Bone marrow (tissue), 2 donors: ENCODE measurements at regions not wholly inside any gene's neighbourhood (a gene's known extent, or its start where the extent isn't known, plus 50 kb on each side); places are given as distances from the start of the nearest gene placed in this dataset.

Source experiments
- DNase-seq, 2 donors: peaks; one replicate each; lab custom pipeline; 2025; lab: John Stamatoyannopoulos, UW

DNA sequence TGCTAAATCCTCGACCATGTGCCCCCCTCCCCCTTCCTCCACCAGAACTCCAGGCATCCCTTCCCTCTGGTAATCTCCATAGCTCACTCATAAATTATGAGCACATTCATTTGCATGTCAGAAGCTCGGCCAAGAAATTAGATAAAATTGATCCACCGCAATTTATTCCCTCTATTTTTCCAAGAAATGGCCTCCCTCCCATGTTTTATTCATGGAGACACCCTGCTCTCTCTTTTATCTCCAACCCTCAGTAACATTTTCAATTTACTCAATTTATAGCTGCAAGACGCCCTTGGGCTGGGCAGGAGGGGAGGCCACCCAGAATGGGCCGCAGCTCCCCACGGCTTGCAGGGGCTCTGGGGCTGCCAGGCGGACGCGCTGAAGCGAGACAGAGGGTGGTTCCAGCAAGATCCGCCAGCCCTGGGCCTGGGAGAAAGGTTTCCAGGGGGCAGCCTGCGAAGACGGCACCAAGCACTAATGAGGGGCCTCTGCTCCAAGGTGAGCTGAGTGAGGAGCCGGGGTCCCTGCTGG lies 54.7 kb upstream of the ZNF423 start:
- no peak for DNase-seq

DNA sequence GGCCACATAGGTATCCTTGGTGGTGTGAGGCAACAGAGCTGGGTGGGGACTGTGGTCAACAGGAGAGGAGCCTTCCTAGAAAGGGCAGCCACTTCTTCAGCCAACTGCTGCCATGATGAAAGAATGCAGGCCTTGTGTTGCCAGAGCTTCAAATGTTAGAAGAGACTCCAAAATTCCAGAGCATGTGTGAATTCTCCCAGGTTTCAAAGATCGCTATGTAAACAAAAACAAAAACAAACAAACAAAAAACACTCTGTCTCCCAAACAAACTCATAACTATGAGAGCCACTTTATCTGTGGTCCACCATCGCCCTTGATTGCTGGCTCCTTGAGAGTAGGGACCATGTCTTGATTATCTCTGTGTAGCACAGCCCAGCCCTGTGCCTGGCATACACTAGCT lies 55.5 kb upstream of the ZNF423 start:
- DNase-seq: no peak

DNA sequence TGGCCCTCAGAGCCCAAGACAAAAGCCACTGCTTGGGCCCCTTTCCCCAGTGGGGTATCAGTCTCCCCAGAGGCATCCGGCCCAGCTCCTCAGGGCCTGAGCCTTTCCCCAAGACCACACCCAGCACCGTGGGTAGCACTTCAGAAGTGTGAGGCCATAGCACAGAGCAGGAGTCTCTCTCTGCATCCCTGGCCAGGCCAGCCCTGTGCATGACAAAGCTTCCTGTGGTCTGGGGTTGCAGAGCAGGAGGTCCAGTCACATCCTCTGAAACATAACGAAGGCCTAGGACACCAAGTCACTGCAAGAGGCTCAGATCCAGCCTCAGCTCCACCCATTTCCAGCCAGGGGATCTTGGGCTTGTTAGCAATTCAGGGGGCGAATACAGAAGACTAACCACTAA lies 56.8 kb upstream of the ZNF423 start:
- DNase-seq: no peak

DNA sequence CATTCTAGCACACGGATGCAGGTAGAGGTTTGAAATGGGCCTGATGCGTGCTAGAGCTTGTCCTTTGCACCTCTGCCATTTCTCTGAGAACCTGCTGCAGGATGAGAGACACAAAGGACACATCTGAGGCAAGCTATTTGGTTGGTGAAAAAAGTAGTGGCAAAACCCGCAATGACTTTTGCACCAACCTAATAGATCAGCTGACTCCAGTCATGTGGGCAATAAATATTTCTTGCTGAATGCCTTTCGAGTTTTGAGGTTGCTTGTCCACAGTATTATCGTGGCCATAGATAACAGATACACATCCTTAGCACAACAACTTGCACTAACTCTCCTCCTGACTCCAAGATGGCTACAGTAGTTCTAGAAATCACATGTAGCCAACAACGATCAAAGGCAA lies 57.8 kb upstream of the ZNF423 start:
- DNase-seq: no peak

DNA sequence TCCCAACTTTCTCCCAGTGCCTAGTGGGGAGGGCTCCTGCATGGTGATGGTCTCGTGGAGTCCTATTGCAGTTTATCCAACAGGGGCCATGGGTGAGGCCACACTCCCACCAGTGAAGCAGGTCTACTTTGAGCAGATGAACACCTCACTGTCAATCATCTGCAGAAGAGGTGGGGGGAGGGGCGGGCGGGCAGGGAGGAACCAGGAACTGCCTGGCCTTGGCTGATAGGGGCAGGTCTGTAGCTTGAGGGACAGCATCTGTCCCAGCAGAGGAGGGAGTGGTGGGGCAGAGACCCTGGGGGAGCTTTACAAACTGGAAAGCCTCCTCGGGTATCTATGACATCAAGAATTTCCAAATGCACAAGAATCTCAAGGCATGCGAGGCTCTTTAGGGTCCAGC lies 58.7 kb upstream of the ZNF423 start:
- no peak for DNase-seq

DNA sequence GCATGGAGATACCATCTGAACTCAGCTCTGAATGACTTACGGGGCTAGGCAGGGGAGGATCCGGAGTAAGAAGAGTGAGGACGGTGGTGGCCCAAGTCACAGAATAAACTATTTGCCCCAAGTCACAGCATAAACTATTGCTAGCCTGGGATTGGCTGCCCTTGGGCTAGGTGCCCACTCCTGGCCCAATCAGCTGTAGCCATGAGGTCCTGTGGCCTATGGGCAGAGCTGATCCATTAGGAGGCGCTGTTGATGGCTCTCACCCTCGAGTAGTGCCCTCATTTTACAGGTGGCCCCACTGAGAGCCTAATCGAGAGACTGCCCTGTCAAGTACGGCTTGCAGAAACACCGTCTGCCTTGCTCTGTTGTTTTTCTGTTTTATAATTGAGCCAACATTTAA lies 62.3 kb upstream of the ZNF423 start:
- DNase-seq: no peak

DNA sequence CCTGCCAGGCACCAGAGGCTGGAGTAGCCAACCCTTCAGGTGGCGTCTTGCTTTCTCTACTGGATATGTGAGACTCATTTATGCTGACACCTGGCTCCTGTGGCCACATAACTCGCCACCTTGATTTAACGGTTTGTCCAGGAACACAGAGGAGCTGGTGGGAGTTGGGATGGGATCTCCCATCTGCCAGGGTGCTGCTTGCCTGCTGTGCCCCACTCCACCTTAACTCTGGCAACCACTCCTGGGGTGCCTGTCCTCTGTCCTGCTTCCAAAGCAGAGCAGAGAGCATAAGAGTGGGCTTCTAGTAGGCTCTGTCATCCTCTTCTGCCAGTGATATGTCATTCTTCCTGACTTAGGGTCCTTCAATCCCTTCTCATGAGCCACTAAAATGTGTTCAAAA lies 63.4 kb upstream of the ZNF423 start:
- DNase-seq: no peak

DNA sequence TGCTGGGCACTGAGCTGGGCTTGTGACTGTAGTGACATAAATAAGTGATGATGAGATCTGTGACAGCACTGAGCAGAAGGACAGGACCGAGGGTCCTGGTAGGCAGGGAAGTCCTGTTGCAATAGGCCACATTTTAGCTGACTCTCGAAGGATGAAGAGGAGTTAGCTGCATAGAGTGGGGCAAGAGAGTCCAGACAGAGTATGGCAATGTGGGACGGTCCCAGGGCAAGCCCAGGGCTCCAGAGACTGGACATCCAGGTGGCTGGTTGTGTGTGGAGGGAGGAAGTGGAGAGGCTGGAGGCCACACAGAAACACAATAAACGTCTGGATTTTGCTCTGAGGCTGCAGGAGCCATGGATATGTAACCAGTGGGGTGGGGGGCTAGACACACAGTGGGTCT lies 64.5 kb upstream of the ZNF423 start:
- no peak for DNase-seq

DNA sequence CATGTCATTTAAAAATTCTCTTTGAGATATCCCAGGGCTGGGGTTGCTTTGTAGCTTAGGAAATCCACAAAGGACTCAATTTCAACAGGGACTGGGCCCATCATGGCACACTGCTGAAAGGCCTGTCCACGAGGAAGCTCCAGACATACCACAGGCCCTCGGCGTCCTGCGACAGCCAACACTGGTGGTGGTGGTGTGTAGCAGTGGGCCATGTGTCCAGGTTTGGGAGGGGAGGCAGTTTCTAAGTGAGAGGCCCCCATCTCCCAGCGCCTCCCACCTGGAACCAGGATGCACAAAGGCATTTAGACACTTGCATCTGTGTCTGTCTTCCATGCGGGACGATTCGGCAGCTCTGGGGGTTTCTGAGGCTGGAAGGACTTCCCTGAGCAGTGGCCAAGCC lies 65.2 kb upstream of the ZNF423 start:
- no peak for DNase-seq

DNA sequence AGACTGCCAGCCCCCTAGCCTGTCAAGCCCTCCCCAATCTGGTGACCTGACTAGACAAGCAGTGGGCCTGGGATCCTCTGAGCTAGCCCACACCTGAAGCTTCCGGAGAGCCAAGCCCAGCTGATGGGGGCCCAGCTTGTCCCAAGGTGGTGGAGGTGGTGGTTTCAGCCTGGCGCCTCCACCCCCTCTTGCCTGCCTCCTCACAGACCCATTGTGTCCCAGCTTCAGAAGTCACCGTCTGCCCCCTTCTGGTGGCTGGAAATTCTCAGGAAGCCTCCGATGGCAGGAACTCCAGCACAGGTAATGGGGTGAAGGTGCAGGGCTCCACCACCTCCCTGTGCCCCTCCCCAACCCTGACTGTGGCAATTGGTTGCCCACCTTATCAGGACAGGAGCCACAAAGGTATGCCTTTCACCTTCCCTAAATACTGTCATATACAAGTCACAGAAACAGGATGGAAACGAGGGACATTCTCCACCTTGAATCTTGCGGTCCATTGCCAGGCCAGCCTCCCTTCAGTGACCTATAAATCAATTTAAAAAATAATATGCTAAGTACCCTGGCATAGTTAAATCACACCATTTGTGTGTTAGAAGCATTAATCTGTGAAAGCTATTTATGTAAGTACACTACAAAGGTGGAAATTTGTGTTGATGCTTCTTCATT lies 66.0 kb upstream of the ZNF423 start:
- DNase-seq: peak in 1 of 2 donors; percentile 7

DNA sequence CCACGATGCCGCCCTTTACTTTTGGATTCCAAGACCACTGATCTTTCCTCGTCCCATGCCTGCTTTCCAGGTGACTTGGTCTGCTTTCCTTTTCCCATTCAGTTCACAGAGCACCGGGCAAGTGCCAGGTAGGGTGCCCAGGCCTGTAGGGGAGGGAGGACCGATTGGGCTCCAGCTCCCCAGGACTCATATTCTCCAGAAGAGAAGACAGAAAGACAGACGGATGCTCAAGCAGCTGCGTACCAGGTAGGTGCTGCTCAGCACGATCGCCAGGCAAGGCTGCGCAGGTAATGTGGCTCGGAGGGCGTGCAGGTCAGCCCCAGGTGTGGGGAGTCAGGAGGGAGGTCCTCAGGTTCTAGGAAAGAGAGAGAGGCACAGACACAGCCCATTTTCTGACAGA lies 67.5 kb upstream of the ZNF423 start:
- DNase-seq: no peak

DNA sequence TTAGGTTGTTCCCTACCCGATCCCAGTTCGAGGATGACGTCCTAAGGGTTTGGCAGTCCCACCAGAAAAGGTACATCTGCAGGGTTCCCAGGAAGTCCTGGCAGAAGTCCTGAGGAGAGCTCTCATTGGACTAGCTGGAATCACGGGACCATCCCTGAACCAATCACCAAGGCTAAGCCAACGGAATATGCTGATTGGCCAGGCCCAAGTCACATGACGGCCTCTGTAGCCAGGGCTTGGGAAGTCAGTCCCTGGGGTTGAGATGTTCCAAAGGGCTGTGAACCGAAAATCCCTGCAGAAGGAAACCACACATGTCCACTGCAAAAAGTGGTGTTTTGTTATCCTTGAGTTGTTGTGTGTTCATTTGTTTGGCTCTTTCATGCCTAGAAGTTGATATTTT lies 68.2 kb upstream of the ZNF423 start:
- no peak for DNase-seq

DNA sequence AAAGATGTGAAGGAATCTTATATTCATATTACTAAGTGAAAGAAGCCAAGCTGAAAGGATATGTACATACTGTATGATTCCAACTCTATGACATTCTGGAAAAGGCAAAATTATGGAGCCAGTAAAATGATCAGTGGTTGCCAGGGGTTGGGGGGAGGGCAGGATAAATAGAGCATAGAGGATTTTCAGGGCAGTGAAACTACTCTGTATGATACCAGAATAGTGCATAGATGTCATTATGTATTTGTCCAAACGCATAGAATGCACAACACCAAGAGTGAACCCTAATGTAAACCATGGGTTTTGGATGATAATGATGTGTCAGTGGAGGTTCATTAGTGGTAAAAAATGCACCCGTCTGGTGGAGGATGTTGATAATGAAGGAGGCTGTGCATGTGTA lies 71.0 kb upstream of the ZNF423 start:
- DNase-seq: no peak

DNA sequence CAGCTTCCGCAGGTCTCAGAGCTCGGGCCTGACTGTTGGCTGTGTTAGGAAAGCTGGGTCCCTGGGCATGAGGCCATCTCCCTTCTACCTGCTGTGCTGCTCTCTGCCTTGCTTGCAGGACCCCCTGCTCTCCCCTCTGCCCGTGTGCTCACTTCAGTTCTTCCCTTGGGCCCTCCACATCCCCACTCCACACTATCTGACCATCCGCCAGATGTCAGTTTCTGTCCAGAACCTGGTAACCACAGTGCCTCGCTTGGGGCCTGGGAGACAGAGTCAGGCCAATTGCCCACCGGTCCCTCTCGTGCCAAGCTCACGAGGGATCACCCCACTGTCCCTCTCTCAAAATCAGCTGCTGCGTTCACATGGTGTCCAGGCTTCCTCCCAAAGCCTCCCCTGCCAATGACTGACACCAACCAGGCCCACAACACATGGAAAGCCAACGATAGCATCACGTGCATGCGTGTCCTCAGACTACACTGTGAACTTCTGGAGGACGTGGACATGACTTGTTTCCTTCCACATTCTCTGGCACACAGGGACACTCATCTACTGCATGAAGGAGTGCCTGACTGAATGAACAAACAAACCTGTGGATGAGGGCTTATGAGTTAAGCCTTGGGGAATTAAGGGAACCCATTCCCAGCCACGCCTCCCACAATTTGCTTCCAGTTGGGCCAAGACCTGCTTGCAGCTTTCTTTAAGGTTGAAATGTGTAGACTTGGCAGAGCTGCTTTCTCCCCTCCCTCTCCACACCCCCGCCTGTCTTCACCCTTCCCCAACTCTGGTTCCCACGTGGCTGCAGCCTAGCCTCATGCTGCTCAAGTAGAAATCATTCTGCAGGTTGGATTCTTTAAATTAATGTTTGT lies 72.5 kb upstream of the ZNF423 start:
- no peak for DNase-seq

DNA sequence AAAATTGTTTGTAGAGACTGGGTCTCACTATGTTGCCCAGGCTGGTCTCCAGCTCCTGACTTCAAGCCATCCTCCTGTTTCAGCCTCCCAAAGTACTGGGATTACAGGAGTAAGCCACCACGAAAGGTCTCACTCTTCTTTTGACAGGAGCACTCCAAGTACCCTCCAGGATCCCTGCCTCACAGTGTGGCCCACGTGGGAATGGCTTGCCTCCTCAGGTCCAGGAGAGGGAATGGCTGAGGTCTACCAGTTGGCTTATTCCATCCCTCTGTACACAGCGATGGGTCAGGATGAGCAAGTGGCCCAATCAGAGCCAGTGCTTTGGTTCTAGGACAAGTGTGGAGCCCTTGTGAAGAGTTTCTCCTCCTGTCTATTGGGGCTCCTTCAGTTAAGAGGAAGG lies 73.7 kb upstream of the ZNF423 start:
- no peak for DNase-seq

DNA sequence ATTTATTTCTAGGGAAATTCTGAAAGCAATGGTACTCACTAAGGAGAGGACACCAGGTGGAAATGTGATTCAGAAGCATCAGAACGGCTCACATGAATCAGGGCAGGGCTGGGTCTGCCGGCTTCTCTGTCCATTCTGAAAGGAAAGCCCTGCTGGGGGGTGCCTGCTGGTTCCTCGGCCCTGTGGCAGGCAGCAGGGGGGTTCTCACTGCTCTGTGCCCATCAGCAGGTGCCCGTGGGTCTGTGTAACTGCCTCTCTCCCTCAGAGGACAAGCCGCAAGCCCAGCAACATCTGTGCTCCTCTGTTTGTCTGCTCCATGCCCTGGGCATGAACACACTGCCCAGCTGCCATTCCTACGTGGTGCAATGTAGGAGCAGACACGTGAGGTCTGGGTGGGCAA lies 74.9 kb upstream of the ZNF423 start:
- DNase-seq: no peak

DNA sequence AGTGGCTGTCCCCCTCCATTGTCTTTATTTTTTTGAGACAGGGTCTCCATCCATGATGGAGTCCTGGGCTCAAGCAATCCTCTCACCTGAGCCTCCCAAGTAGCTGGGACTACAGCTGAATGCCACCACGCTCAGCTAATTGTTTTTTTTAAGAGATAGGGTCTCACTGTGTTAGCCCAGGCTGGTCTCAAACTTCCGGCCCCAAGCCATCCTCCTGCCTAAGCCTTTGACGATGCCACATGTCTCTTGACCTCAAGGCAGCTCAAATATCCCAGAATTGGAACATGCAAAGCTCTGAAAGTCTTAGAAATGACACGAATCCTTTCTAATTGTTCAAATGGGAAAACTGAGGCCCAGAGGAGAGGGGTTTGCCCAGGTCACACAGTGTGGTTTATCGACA lies 75.4 kb upstream of the ZNF423 start:
- DNase-seq: no peak

DNA sequence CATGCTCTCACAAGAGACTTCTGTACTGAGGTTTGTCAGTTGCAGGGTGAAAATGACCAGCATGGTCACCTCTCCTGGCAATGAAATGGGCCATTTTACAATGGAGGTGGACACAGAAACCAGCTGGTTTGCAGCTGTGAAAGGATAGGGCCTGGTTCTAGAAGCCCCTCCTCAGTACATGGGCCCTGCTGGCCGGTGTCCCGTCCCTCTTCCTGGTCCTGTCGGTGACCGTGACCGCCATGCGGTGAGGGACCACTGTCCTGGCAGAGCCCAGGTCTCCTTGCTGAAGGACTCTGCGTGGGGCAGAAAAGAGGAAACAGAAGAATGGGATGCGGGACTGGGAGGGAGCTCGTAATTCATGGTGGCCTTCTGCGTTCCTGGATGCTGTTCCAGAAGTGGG lies 76.0 kb upstream of the ZNF423 start:
- DNase-seq: no peak

DNA sequence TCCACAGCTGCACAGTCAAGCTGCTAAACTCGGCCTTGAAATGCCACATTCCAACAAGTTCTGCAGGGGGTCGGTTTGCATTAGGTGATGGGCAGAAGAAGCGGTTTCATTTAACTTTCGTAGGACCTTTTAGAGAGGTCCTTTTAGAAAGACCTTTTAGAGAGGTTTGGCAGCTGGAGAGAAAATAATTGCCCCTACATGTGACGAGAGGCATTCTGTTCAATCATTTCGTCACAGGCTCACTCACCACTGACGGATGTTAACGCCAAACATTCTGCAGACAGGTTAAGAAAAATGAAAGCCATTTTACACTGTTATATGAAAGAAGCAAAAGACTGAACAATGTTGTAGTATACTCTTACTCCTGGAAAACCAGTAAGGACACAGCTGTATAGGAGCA lies 76.5 kb upstream of the ZNF423 start:
- DNase-seq: no peak

DNA sequence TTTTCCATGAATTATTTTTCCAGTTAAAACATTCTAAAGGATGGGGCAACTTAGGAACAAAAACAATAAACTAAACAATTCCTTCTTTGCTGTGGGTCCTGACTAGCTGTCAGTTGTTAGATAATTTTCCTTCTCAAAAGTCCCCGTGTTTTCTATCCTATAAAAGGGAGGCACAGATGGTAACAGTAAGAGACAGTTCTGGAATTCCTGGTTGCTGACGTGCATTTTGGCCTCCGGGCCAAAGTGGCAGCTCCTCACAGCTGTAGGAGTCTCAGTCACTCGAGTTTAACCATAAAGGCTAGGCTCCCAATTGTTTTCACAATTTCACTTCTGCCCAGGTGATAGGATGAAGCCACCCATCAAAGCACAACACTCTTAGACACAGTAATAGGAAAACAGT lies 77.0 kb upstream of the ZNF423 start:
- DNase-seq: no peak

DNA sequence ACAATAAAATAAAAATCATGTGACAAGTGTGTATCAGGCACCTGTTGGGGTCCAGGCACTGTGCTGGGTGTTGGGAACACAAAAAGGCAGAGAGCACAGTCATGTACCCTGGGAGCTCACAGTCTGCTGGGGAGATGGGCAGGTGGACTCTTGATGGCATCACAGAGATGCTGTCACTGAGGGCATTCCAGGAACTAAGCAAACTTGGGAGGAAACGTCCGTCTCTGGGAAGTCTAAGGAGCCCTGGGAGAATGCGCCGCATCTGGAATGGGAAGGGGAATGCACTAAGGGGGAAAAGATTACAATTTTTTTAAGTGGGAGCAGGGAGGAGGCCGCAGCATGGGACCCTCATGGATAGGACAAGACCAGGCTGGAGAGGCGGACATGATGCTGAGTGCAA lies 80.9 kb upstream of the ZNF423 start:
- DNase-seq: no peak

DNA sequence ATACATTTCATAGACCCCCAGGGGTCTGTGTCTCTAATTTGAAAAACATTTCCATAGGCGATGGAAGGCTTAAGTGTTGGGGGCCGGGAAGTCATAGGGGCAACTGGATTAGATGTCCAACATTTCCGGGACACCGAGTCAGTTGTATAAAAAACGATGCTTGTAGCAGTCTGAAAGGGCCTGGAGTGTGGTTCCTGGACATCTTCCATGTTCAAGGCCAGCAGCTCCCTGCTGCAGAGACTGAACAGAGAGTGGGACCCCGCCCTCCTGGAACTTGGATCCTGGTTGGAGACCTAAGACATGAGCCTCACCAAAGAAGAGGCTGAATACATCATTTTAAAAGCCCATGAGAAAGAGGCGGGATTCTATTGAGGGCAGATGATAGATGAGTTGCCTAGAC lies 82.0 kb upstream of the ZNF423 start:
- no peak for DNase-seq

DNA sequence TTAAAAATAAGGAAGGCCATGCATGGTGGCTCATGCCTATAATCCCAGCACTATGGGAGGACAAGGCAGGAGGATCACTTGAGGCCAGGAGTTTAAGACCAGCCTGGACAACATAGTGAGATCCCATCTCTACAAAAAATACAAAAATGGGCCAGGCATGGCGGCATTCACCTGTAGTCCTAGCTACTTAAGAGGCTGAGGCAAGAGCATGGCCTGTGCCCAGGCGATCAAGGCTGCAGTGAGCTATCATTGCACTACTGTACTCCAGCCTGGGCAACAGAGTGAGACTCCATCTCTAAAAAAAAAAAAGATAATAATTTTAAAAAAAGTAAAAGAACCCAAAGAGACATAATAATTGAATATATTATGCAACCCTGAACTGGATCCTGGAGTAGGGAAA lies 83.6 kb upstream of the ZNF423 start:
- no peak for DNase-seq
